Esophagus muscularis mucosa (tissue), 4 donors: ENCODE measurements at regions not wholly inside any gene's neighbourhood (a gene's known extent, or its start where the extent isn't known, plus 50 kb on each side); places are given as distances from the start of the nearest gene placed in this dataset.

Source experiments
- CTCF ChIP-seq, 3 experiments: fragments of 200-600 bp in 2 of 3; fragments of 450-650 bp in 1 of 3; sonication (generic) in 2 of 3; IDR thresholded peaks; one replicate each; pipeline ENCODE4 v1.5.1; 2017 to 2019; ENCODE audit warnings: antibody characterized with exemption in 3 of 3, mild to moderate bottlenecking in 2 of 3, moderate library complexity in 1 of 3
- EP300 ChIP-seq: sonication (generic); formaldehyde crosslinking; IDR thresholded peaks from one replicate; pipeline ENCODE4 v1.6.1; 2017; ENCODE audit warnings: antibody characterized with exemption
- POLR2AphosphoS5 ChIP-seq, 2 donors: sonication (generic); formaldehyde crosslinking; IDR thresholded peaks; one replicate each; pipeline ENCODE4 v1.6.1; 2017; ENCODE audit warnings: antibody characterized with exemption in 2 of 2

GRCh38 chr12:47351526-47351925, 271.8 kb upstream of the AMIGO2 start:
- TF ChIP-seq POLR2AphosphoS5 (IDR thresholded peaks at IDR 0.05) = no peak
- no peak for TF ChIP-seq CTCF (IDR thresholded peaks at IDR 0.05)
- no peak for TF ChIP-seq EP300
